Coronary artery (tissue), 2 donors: ENCODE measurements at regions not wholly inside any gene's neighbourhood (a gene's known extent, or its start where the extent isn't known, plus 50 kb on each side); places are given as distances from the start of the nearest gene placed in this dataset.

ENCODE experiments used
- DNase-seq: peaks from one replicate; pipeline ENCODE4 v3.0.0-alpha.2; 2017; ENCODE audit warnings: low spot score
- H3K27ac ChIP-seq, 2 donors: fragments of 200-600 bp; sonication (generic); one replicate each; pipeline ENCODE4 v1.5.1; 2016 to 2019
- H3K4me3 ChIP-seq: fragments of 200-600 bp; sonication (generic); 2 replicates; pipeline ENCODE4 v1.5.1; 2016; ENCODE audit warnings: mild to moderate bottlenecking, moderate library complexity
- TF ChIP-seq, protein P1 (sequence below): fragments of 200-600 bp; sonication (generic); IDR thresholded peaks from one replicate; pipeline ENCODE4 v1.5.1; 2019; ENCODE audit warnings: antibody characterized with exemption

DNA sequence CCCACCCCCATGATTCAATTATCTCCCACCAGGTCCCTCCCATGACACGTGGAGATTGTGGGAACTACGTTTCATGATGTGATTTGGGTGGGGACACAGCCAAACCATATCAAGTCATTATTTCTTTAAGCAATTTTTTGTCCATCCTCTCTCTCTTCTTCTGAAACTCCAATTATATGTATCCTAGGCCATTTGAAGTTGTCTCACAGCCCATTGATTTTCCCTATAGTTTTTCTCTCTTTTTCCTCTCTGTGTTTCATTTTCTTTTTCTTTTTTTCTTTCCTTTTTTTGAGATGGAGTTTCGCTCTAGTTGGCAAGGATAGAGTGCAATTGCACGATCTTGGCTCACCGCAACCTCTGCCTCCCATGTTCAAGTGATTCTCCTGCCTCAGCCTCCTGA lies 101.9 kb upstream of the CXCL14 start:
- no peak overlapping the region for H3K4me3 ChIP-seq
- TF ChIP-seq, protein P1, sequence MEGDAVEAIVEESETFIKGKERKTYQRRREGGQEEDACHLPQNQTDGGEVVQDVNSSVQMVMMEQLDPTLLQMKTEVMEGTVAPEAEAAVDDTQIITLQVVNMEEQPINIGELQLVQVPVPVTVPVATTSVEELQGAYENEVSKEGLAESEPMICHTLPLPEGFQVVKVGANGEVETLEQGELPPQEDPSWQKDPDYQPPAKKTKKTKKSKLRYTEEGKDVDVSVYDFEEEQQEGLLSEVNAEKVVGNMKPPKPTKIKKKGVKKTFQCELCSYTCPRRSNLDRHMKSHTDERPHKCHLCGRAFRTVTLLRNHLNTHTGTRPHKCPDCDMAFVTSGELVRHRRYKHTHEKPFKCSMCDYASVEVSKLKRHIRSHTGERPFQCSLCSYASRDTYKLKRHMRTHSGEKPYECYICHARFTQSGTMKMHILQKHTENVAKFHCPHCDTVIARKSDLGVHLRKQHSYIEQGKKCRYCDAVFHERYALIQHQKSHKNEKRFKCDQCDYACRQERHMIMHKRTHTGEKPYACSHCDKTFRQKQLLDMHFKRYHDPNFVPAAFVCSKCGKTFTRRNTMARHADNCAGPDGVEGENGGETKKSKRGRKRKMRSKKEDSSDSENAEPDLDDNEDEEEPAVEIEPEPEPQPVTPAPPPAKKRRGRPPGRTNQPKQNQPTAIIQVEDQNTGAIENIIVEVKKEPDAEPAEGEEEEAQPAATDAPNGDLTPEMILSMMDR, result no peak
- no peak for DNase-seq
- H3K27ac ChIP-seq, result no peak overlapping the region

- TF ChIP-seq, protein P1, result no peak
- H3K4me3 ChIP-seq, result no peak overlapping the region
- no peak for DNase-seq
- no peak overlapping the region for H3K27ac ChIP-seq
Measured at GRCh38 chr5:135678640-135679268, 100.0 kb upstream of the CXCL14 start.

DNA sequence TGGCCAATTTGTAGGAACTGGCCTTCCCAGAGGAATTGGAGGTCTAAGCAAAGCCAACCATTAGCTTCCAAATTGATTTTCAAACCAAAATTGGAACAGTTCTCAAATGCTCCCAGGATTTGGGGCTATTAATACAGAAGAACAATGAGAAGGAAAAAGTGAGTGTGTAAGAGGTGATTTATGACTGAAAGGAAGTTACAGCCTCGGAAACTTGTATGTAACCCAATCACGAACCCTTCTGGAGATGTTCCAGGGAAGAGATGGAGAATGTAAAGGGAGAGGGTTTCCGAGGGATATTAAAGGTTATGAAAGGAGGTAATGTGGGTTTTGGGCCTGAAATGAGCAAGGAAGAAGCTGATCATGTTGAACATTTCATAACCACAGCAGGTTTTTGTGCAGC lies 93.2 kb upstream of the CXCL14 start:
- Histone ChIP-seq H3K4me3 (no peak overlapping the region), H3K27ac (no peak overlapping the region)
- TF ChIP-seq, protein P1, result no peak
- DNase-seq, result no peak

- Histone ChIP-seq H3K4me3 (no peak overlapping the region), H3K27ac (no peak overlapping the region)
- DNase-seq, result no peak
- TF ChIP-seq, protein P1, result no peak
Measured at GRCh38 chr5:135671052-135671705, 92.4 kb upstream of the CXCL14 start.

- H3K4me3 ChIP-seq, result no peak overlapping the region
- H3K27ac ChIP-seq, result no peak overlapping the region
- TF ChIP-seq, protein P1, result no peak
- no peak for DNase-seq
Measured at GRCh38 chr5:135670588-135670987, 91.8 kb upstream of the CXCL14 start.

GRCh38 chr5:135669416-135669815 lies 90.6 kb upstream of the CXCL14 start:
- Histone ChIP-seq H3K4me3 (no peak overlapping the region), H3K27ac (no peak overlapping the region)
- no peak for DNase-seq
- TF ChIP-seq, protein P1, result no peak

DNA sequence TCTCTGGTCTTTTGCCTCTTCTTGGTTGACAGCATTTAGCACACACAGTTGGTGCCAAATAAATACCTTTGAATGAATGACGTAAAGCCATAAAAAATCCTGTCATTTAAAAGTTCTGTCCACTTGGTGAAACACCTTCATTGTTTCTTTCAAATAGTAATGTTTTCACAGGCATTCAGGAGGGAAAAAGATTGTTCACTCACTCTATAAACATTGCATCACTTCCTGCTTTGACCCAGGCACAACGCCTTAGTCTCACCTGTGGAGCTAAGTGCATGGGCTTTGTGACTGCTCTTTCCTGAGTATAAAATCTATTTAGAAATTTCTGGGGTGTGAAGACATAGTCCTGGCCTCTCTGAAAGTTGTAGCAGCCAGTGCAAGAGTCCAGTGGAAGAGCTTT lies 88.9 kb upstream of the CXCL14 start:
- H3K4me3 ChIP-seq, result no peak overlapping the region
- TF ChIP-seq, protein P1, result no peak
- DNase-seq, result no peak
- no peak overlapping the region for H3K27ac ChIP-seq
